SU-DHL-6 (cell line): ENCODE measurements at regions not wholly inside any gene's neighbourhood (a gene's known extent, or its start where the extent isn't known, plus 50 kb on each side); places are given as distances from the start of the nearest gene placed in this dataset.

Experiments
- H2AFZ ChIP-seq: fragments of 200-600 bp; sonication (generic); 2 replicates; pipeline ENCODE4 v1.6.1; 2014; ENCODE audit warnings: low read depth, mild to moderate bottlenecking, moderate library complexity, mixed read lengths, antibody characterized with exemption, low read length; ENCODE audit not compliant: severe bottlenecking
- H3F3A ChIP-seq: fragments of 200-600 bp; shearing (Covaris generic); 2 replicates; pipeline ENCODE4 v1.6.0; 2016; ENCODE audit warnings: antibody characterized with exemption, mild to moderate bottlenecking; ENCODE audit not compliant: insufficient read depth
- H3K27ac ChIP-seq: fragments of 200-600 bp; sonication (generic); 2 replicates; pipeline ENCODE4 v1.5.1; 2016; ENCODE audit warnings: low read depth, mild to moderate bottlenecking, low read length, moderate library complexity, mixed read lengths
- H3K27me3 ChIP-seq: fragments of 200-600 bp; sonication (generic), shearing (Covaris generic); 2 replicates; pipeline ENCODE4 v1.6.0; 2014; ENCODE audit warnings: mild to moderate bottlenecking, low read length
- H3K36me3 ChIP-seq: fragments of 200-600 bp; sonication (generic); 2 replicates; pipeline ENCODE4 v1.6.1; 2014; ENCODE audit warnings: mild to moderate bottlenecking, low read length, mixed read lengths
- H3K4me2 ChIP-seq: fragments of 300-600, 200-600 bp; shearing (Covaris generic), sonication (generic); 2 replicates; pipeline ENCODE4 v1.6.0; 2014; ENCODE audit warnings: low read length, low read depth, mild to moderate bottlenecking; ENCODE audit not compliant: poor library complexity, severe bottlenecking
- H3K4me3 ChIP-seq: fragments of 200-600 bp; sonication (generic); 2 replicates; pipeline ENCODE4 v1.5.1; 2014; ENCODE audit warnings: antibody characterized with exemption, low read length, mild to moderate bottlenecking, mixed read lengths; ENCODE audit not compliant: insufficient read depth, poor library complexity, severe bottlenecking
- H3K79me2 ChIP-seq: fragments of 200-600 bp; sonication (generic); 2 replicates; pipeline ENCODE4 v1.6.1; 2014; ENCODE audit warnings: mild to moderate bottlenecking, low read length, moderate library complexity; ENCODE audit not compliant: insufficient read depth
- H3K9ac ChIP-seq: fragments of 200-600 bp; sonication (generic); 2 replicates; pipeline ENCODE4 v1.7.0; 2014; ENCODE audit warnings: mild to moderate bottlenecking, low read length
- H3K9me2 ChIP-seq: fragments of 200-600 bp; sonication (generic); replicated peaks from 2 replicates; pipeline ENCODE4 v1.6.1; 2014; ENCODE audit warnings: low read length; ENCODE audit not compliant: insufficient read depth
- H3K9me3 ChIP-seq: fragments of 200-600 bp; sonication (generic); 2 replicates; pipeline ENCODE4 v1.6.1; 2014; ENCODE audit warnings: low read length, mixed read lengths; ENCODE audit not compliant: insufficient read depth
- H4K20me1 ChIP-seq: fragments of 200-600 bp; sonication (generic); 2 replicates; pipeline ENCODE4 v1.6.1; 2014; ENCODE audit warnings: low read depth, mild to moderate bottlenecking, antibody characterized with exemption, low read length, moderate library complexity, mixed read lengths
- CTCF ChIP-seq: fragments of 200-600 bp; sonication (generic); IDR thresholded peaks from one replicate; pipeline ENCODE4 v1.5.1; 2017; ENCODE audit warnings: antibody characterized with exemption, mild to moderate bottlenecking, low read length, moderate library complexity; ENCODE audit not compliant: insufficient read depth, poor library complexity, severe bottlenecking
- EZH2phosphoT487 ChIP-seq: fragments of 200-600 bp; sonication (generic), shearing (Covaris generic); conservative IDR thresholded peaks from 2 replicates; pipeline ENCODE4 v1.6.1; 2018; ENCODE audit warnings: mild to moderate bottlenecking, antibody characterized with exemption, low read length, moderate library complexity, mixed read lengths

GRCh38 chr18:45137087-45137419 lies 456.4 kb downstream of the SETBP1 start:
- Histone ChIP-seq H3K9me3 (peaks cover 8% of the 10 kb centered on the region; the same call in 1 of the 2 replicates), H3K27me3 (no peaks in the 10 kb centered on the region), H3K9ac (peak overlapping the region; percentile 31; the same call in 1 of the 2 replicates), H3K9me2 (no peaks in the 10 kb centered on the region), H3K4me2 (peak overlapping the region; percentile 41), H4K20me1 (no peaks in the 10 kb centered on the region), H3K36me3 (peaks cover 11% of the 10 kb centered on the region; the same call in 1 of the 2 replicates), H2AFZ (peak overlapping the region; percentile 17), H3F3A (no peaks in the 10 kb centered on the region), H3K27ac (peak overlapping the region; percentile 55), H3K4me3 (no peak overlapping the region), H3K79me2 (no peaks in the 10 kb centered on the region)
- TF ChIP-seq CTCF (no peak), EZH2phosphoT487 (no peak)

DNA sequence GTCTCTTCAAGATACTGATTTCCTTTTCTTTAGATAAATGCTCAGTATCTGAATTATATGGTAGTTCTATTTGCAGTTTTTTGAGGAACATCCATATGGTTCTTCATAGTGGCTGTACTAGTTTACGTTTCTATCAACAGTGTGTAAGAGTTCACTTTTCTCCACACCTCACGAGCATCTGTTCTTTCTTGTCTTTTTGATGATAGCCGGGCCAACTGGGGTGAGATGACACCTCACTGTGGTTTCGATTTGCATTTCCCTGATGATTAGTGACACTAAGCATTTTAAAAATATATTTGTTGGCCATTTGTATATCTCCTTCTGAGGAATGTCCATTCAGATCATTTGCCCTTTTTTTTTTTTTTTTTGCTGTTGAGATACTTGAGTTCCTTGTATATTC lies 458.8 kb downstream of the SETBP1 start:
- Histone ChIP-seq H3K9ac (no peak overlapping the region), H2AFZ (no peak overlapping the region), H3K4me3 (no peak overlapping the region), H4K20me1 (no peaks in the 10 kb centered on the region), H3K27me3 (no peaks in the 10 kb centered on the region), H3K9me2 (no peaks in the 10 kb centered on the region), H3K79me2 (no peaks in the 10 kb centered on the region), H3F3A (no peaks in the 10 kb centered on the region), H3K36me3 (peaks cover 11% of the 10 kb centered on the region; the same call in 1 of the 2 replicates), H3K27ac (no peak overlapping the region), H3K4me2 (no peak overlapping the region), H3K9me3 (peaks cover 8% of the 10 kb centered on the region; the same call in 1 of the 2 replicates)
- TF ChIP-seq EZH2phosphoT487: no peak
- no peak for TF ChIP-seq CTCF

GRCh38 chr18:45142868-45143267 lies 462.2 kb downstream of the SETBP1 start:
- Histone ChIP-seq H3K27ac (no peak overlapping the region), H2AFZ (no peak overlapping the region), H3K9me3 (peaks cover 8% of the 10 kb centered on the region; the same call in 1 of the 2 replicates), H3K79me2 (no peaks in the 10 kb centered on the region), H3K4me2 (no peak overlapping the region), H3K4me3 (no peak overlapping the region), H3F3A (no peaks in the 10 kb centered on the region), H3K27me3 (no peaks in the 10 kb centered on the region), H3K9ac (no peak overlapping the region), H4K20me1 (no peaks in the 10 kb centered on the region), H3K36me3 (peaks cover 11% of the 10 kb centered on the region; the same call in 1 of the 2 replicates), H3K9me2 (no peaks in the 10 kb centered on the region)
- no peak for TF ChIP-seq EZH2phosphoT487
- no peak for TF ChIP-seq CTCF

GRCh38 chr18:45149712-45150111 lies 465.6 kb upstream of the SLC14A2 start:
- Histone ChIP-seq H2AFZ (no peak overlapping the region), H3K79me2 (no peaks in the 10 kb centered on the region), H4K20me1 (no peaks in the 10 kb centered on the region), H3K27ac (no peak overlapping the region), H3K4me2 (no peak overlapping the region), H3K4me3 (no peak overlapping the region), H3K9me2 (no peaks in the 10 kb centered on the region), H3K9ac (no peak overlapping the region), H3F3A (no peaks in the 10 kb centered on the region), H3K9me3 (no peaks in the 10 kb centered on the region), H3K27me3 (no peaks in the 10 kb centered on the region), H3K36me3 (no peaks in the 10 kb centered on the region)
- TF ChIP-seq CTCF (no peak), EZH2phosphoT487 (no peak)
